BJ (cell line): ENCODE measurements at regions not wholly inside any gene's neighbourhood (a gene's known extent, or its start where the extent isn't known, plus 50 kb on each side); places are given as distances from the start of the nearest gene placed in this dataset.

ENCODE experiments used
- CTCF ChIA-PET: fragments of 350-600 bp; formaldehyde crosslinking; extraction: SDS; loops from one replicate; lab custom pipeline; 2021; ENCODE audit warnings: antibody characterized with exemption, inconsistent platforms; lab: Yijun Ruan, JAX
- POLR2A ChIA-PET: fragments of 300-600 bp; sonication (Branson Sonifier 250); formaldehyde crosslinking; extraction: SDS; loops from one replicate; lab custom pipeline; 2021; ENCODE audit warnings: antibody characterized with exemption; lab: Charles Lee
- DNase-seq: peaks from one replicate; pipeline ENCODE4 v3.0.0-alpha.2; 2011; ENCODE audit warnings: low read depth
- H3K27me3 ChIP-seq: 2 replicates; pipeline ENCODE4 v1.6.0; 2011; ENCODE audit warnings: low read length; ENCODE audit not compliant: control insufficient read depth, insufficient read depth
- H3K36me3 ChIP-seq: 2 replicates; pipeline ENCODE4 v1.5.1; 2011; ENCODE audit warnings: low read length; ENCODE audit not compliant: control insufficient read depth, insufficient read depth
- H3K4me3 ChIP-seq: 2 replicates; pipeline ENCODE4 v1.5.1; 2011; ENCODE audit warnings: low read depth, mild to moderate bottlenecking, control low read depth, low read length
- TF ChIP-seq, protein P1 (sequence below): IDR thresholded peaks from 2 replicates; pipeline ENCODE4 v1.5.1; 2011; ENCODE audit warnings: low read depth, mild to moderate bottlenecking, control low read depth, inconsistent platforms, low read length, moderate library complexity; ENCODE audit not compliant: insufficient read depth

DNA sequence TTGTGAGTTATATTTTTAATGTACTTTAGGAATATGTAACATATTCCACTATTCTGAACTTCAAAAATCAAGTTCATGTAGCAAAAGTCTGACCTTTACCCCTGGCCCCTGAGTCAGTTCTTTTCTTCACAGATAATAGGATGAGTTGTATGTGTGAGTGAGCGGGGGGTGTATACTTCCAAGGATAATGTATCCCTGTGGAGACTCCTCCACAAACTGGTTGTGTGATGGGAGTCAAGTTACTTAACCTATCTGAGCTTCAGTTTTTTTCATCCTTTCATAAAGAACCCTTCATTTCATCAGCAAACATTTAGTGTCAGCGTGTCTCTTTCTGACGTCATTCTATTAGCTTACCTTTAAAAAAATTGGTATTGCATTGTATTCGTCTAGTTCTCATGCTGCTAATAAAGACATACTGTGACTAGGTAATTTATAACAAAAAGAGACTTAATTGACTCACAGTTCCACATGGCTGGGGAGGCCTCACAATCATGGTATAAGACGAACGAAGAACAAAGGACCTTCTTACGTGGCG, 288.1 kb upstream of the GPC6 start:
- Histone ChIP-seq H3K27me3 (no peaks in the 10 kb centered on the region), H3K36me3 (no peaks in the 10 kb centered on the region), H3K4me3 (no peak overlapping the region)
- TF ChIP-seq, protein P1, sequence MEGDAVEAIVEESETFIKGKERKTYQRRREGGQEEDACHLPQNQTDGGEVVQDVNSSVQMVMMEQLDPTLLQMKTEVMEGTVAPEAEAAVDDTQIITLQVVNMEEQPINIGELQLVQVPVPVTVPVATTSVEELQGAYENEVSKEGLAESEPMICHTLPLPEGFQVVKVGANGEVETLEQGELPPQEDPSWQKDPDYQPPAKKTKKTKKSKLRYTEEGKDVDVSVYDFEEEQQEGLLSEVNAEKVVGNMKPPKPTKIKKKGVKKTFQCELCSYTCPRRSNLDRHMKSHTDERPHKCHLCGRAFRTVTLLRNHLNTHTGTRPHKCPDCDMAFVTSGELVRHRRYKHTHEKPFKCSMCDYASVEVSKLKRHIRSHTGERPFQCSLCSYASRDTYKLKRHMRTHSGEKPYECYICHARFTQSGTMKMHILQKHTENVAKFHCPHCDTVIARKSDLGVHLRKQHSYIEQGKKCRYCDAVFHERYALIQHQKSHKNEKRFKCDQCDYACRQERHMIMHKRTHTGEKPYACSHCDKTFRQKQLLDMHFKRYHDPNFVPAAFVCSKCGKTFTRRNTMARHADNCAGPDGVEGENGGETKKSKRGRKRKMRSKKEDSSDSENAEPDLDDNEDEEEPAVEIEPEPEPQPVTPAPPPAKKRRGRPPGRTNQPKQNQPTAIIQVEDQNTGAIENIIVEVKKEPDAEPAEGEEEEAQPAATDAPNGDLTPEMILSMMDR, result no peak
- ChIA-PET CTCF (no interaction called here), POLR2A (no interaction called here)
- no peak for DNase-seq

DNA sequence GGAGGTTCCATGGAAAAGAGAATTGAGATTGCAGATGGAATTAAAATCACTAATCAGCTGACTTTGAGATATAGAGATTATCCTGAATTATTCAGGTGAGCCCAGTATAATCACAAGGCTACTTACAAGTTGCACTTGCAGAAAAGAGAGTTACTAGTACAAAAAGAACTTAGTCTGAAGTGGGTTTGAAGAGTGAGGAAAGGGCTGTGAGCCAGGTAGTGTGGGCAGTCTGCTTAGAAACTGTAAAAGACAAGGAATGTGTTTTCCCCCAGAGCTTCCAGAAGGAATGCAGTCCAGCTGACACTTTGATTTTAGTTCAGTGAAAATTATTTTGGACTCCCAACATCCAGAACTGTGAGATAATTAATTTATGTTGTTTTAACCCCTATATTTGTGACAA, 285.4 kb upstream of the GPC6 start:
- Histone ChIP-seq H3K4me3 (no peak overlapping the region), H3K27me3 (no peaks in the 10 kb centered on the region), H3K36me3 (no peaks in the 10 kb centered on the region)
- CTCF ChIA-PET, result no interaction called here
- TF ChIP-seq, protein P1, result no peak
- POLR2A ChIA-PET, result no interaction called here
- no peak for DNase-seq

DNA sequence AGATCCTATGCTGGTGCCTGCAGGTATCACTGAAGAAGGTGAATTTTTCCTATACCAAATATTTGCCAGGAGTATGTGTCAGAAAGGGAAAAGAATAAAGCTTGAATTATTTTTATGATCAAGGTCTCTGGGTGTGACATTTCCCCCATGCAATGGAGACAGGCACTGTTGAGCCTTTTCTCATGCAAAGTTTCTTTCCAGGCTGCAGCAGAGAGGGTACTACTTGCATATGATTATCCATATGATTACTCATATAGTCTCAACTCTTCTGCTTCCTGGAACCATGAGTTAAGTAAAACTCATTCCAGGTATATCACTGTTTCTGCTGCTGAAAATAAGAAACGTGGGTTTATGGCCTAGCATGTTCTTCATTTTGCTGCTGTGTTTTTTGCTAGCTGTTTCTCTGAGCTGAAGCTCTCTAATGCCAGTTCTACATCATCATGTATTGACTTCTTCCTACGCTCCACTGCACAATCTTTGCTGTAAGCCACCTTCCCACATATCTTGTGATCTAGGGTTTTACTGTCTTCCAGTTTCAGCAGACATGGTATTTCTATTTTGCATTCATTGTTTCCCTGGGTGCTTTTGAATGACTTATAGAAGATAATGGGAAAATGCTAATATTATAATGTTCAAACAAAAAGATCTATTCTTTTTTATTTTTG, 278.7 kb upstream of the GPC6 start:
- ChIA-PET CTCF (interaction anchor here (0.6 kb wide), 2 partner anchors 8 to 259 kb away, joined by 3 to 4 read pairs; no protein-coding TSS in a partner anchor), POLR2A (no interaction called here)
- TF ChIP-seq, protein P1, result no peak

GRCh38 chr13:92950771-92951170, 275.8 kb upstream of the GPC6 start:
- TF ChIP-seq, protein P1, result no peak
- Histone ChIP-seq H3K4me3 (no peak overlapping the region), H3K36me3 (no peaks in the 10 kb centered on the region), H3K27me3 (no peaks in the 10 kb centered on the region)
- ChIA-PET CTCF (no interaction called here), POLR2A (no interaction called here)
- no peak for DNase-seq

More for the DNA sequence above, 278.7 kb upstream of the GPC6 start:
- H3K4me3 ChIP-seq, result no peak overlapping the region
- H3K36me3 ChIP-seq, result no peaks in the 10 kb centered on the region
- DNase-seq, result no peak
- H3K27me3 ChIP-seq, result no peaks in the 10 kb centered on the region

DNA sequence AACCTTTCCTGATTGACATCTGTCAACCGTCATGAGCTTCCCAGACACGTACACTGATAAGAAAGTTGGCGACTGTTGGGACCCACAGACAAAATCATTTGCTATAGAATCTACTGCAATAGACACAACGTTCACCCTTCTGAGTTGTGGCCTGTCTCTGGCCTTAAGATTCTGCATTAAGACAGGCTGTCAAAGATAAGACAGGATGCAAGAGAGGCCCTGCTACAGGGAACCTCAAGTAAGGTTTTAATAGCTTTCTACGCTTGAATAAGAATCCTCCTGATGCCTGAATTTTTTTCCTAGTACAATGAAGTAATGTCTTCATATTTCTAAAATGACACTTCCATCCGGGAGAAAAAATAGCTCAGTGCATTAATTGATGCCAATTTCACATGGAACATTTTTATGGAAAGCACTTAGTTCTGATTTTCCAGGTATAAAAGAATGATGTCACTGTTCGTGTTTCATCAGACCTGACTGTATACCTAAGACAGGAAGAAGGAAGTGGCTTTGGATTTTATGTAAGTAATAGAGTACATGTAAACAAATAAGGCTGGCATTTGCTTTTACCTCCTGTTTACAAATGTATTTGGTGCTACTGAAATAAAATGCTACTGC, 275.2 kb upstream of the GPC6 start:
- POLR2A ChIA-PET, result interaction anchor here (0.6 kb wide), 1 partner anchor 65 kb away, joined by 3 read pairs; no protein-coding TSS in a partner anchor
- H3K36me3 ChIP-seq, result no peaks in the 10 kb centered on the region
- TF ChIP-seq, protein P1, result no peak
- H3K27me3 ChIP-seq, result no peaks in the 10 kb centered on the region
- H3K4me3 ChIP-seq, result no peak overlapping the region
- DNase-seq, result no peak
- CTCF ChIA-PET, result no interaction called here
